ENCODE measurements at regions not wholly inside any gene's neighbourhood (a gene's known extent, or its start where the extent isn't known, plus 50 kb on each side); places are given as distances from the start of the nearest gene placed in this dataset.
"Not testable (repeated sequence)": the region's sequence is repeated elsewhere in the genome, so short reads cannot be mapped to it uniquely, and the experiment has no call there.

- FAIRE-seq: no peak
These were observed 80.1 kb upstream of the TSC22D2 start for GRCh38 chr3:150327678-150328653.

GRCh38 chr3:150324788-150325187, 83.3 kb upstream of the TSC22D2 start:
- no peak for FAIRE-seq

GRCh38 chr3:150324245-150324644, 83.9 kb upstream of the TSC22D2 start:
- FAIRE-seq: no peak

GRCh38 chr3:150323770-150324169, 84.3 kb upstream of the TSC22D2 start:
- no peak for FAIRE-seq

GRCh38 chr3:150323091-150323490, 85.0 kb upstream of the TSC22D2 start:
- FAIRE-seq: not testable (repeated sequence)

- not testable (repeated sequence) for FAIRE-seq
These were observed 87.1 kb upstream of the TSC22D2 start for GRCh38 chr3:150320971-150321370.

- no peak for FAIRE-seq
These were observed 88.2 kb upstream of the TSC22D2 start for GRCh38 chr3:150319900-150320299.

GRCh38 chr3:150317469-150317868, 90.6 kb upstream of the TSC22D2 start:
- no peak for FAIRE-seq

- FAIRE-seq: no peak
These were observed 92.4 kb upstream of the TSC22D2 start for GRCh38 chr3:150315721-150316120.

GRCh38 chr3:150314248-150315004, 93.7 kb upstream of the TSC22D2 start:
- no peak for FAIRE-seq

GRCh38 chr3:150312018-150312657, 96.0 kb upstream of the TSC22D2 start:
- FAIRE-seq: no peak

GRCh38 chr3:150311156-150311555, 96.9 kb upstream of the TSC22D2 start:
- FAIRE-seq: no peak

- no peak for FAIRE-seq
These were observed 98.5 kb upstream of the TSC22D2 start for GRCh38 chr3:150309557-150309956.

GRCh38 chr3:150309257-150309542, 98.9 kb upstream of the TSC22D2 start:
- no peak for FAIRE-seq

- no peak for FAIRE-seq
These were observed 99.4 kb upstream of the TSC22D2 start for GRCh38 chr3:150308481-150309256.

GRCh38 chr3:150308037-150308319, 100.1 kb upstream of the TSC22D2 start:
- FAIRE-seq: no peak

- no peak for FAIRE-seq
These were observed 100.6 kb upstream of the TSC22D2 start for GRCh38 chr3:150307311-150308036.

GRCh38 chr3:150306906-150307305, 101.2 kb upstream of the TSC22D2 start:
- no peak for FAIRE-seq

GRCh38 chr3:150306083-150306482, 102.0 kb upstream of the TSC22D2 start:
- no peak for FAIRE-seq

- no peak for FAIRE-seq
These were observed 104.3 kb upstream of the TSC22D2 start for GRCh38 chr3:150303768-150304167.

GRCh38 chr3:150302246-150302645, 105.9 kb upstream of the TSC22D2 start:
- no peak for FAIRE-seq

- no peak for FAIRE-seq
These were observed 107.1 kb upstream of the TSC22D2 start for GRCh38 chr3:150300852-150301517.

Measured in endometrium (tissue), 2 donors.